ENCODE measurements at regions not wholly inside any gene's neighbourhood (a gene's known extent, or its start where the extent isn't known, plus 50 kb on each side); places are given as distances from the start of the nearest gene placed in this dataset.

GRCh38 chr4:173591760-173592159 is 61.7 kb upstream of the HAND2 start:
- no peak for DNase-seq

- no peak for DNase-seq
Measured at GRCh38 chr4:173590697-173591096, 60.7 kb upstream of the HAND2 start.

GRCh38 chr4:173585876-173586572 is 56.0 kb upstream of the HAND2 start:
- DNase-seq = no peak

- no peak for DNase-seq
Measured at GRCh38 chr4:173584506-173584905, 54.5 kb upstream of the HAND2 start.
